ENCODE measurements at regions not wholly inside any gene's neighbourhood (a gene's known extent, or its start where the extent isn't known, plus 50 kb on each side); places are given as distances from the start of the nearest gene placed in this dataset.

- Histone ChIP-seq H3K4me3 (ENCODE audit: low read length in 2 of 2) (no peak overlapping the region), H3K9me3 (ENCODE audit: control insufficient read depth in 2 of 2, low read length in 2 of 2) (no peaks in the 10 kb centered on the region), H3K27ac (ENCODE audit: low read length) (no peak overlapping the region), H3K4me1 (ENCODE audit: control insufficient read depth, insufficient read depth, low read length) (no peaks in the 10 kb centered on the region), H3K9ac (ENCODE audit: low read length in 2 of 2) (no peak overlapping the region), H3K36me3 (ENCODE audit: control insufficient read depth in 2 of 2, insufficient read depth in 2 of 2, low read length in 2 of 2) (no peaks in the 10 kb centered on the region), H3K27me3 (ENCODE audit: control insufficient read depth in 1 of 2, insufficient read depth in 2 of 2, low read length in 2 of 2) (no peaks in the 10 kb centered on the region)
Measured at GRCh38 chr7:114225784-114226183, 188.8 kb upstream of the FOXP2 start.

GRCh38 chr7:114218283-114218682, 196.3 kb upstream of the FOXP2 start:
- H3K27ac ChIP-seq (ENCODE audit: low read length): no peak overlapping the region
- no peaks in the 10 kb centered on the region for H3K9me3 ChIP-seq (ENCODE audit: control insufficient read depth in 2 of 2, low read length in 2 of 2)
- no peak overlapping the region for H3K4me3 ChIP-seq (ENCODE audit: low read length in 2 of 2)
- no peak overlapping the region for H3K9ac ChIP-seq (ENCODE audit: low read length in 2 of 2)
- H3K36me3 ChIP-seq (ENCODE audit: control insufficient read depth in 2 of 2, insufficient read depth in 2 of 2, low read length in 2 of 2): no peaks in the 10 kb centered on the region
- H3K4me1 ChIP-seq (ENCODE audit: control insufficient read depth, insufficient read depth, low read length): no peaks in the 10 kb centered on the region
- no peaks in the 10 kb centered on the region for H3K27me3 ChIP-seq (ENCODE audit: control insufficient read depth in 1 of 2, insufficient read depth in 2 of 2, low read length in 2 of 2)

- no peaks in the 10 kb centered on the region for H3K4me1 ChIP-seq (ENCODE audit: control insufficient read depth, insufficient read depth, low read length)
- no peaks in the 10 kb centered on the region for H3K36me3 ChIP-seq (ENCODE audit: control insufficient read depth in 2 of 2, insufficient read depth in 2 of 2, low read length in 2 of 2)
- no peaks in the 10 kb centered on the region for H3K9me3 ChIP-seq (ENCODE audit: control insufficient read depth in 2 of 2, low read length in 2 of 2)
- H3K4me3 ChIP-seq (ENCODE audit: low read length in 2 of 2): no peak overlapping the region
- no peak overlapping the region for H3K9ac ChIP-seq (ENCODE audit: low read length in 2 of 2)
- no peak overlapping the region for H3K27ac ChIP-seq (ENCODE audit: low read length)
- H3K27me3 ChIP-seq (ENCODE audit: control insufficient read depth in 1 of 2, insufficient read depth in 2 of 2, low read length in 2 of 2): no peaks in the 10 kb centered on the region
Measured at GRCh38 chr7:114217026-114217806, 197.4 kb upstream of the FOXP2 start.

GRCh38 chr7:114214466-114214865, 200.1 kb upstream of the FOXP2 start:
- H3K27ac ChIP-seq (ENCODE audit: low read length): no peak overlapping the region
- H3K9ac ChIP-seq (ENCODE audit: low read length in 2 of 2): no peak overlapping the region
- no peaks in the 10 kb centered on the region for H3K36me3 ChIP-seq (ENCODE audit: control insufficient read depth in 2 of 2, insufficient read depth in 2 of 2, low read length in 2 of 2)
- no peaks in the 10 kb centered on the region for H3K9me3 ChIP-seq (ENCODE audit: control insufficient read depth in 2 of 2, low read length in 2 of 2)
- no peaks in the 10 kb centered on the region for H3K4me1 ChIP-seq (ENCODE audit: control insufficient read depth, insufficient read depth, low read length)
- H3K27me3 ChIP-seq (ENCODE audit: control insufficient read depth in 1 of 2, insufficient read depth in 2 of 2, low read length in 2 of 2): no peaks in the 10 kb centered on the region
- H3K4me3 ChIP-seq (ENCODE audit: low read length in 2 of 2): no peak overlapping the region

- Histone ChIP-seq H3K36me3 (ENCODE audit: control insufficient read depth in 2 of 2, insufficient read depth in 2 of 2, low read length in 2 of 2) (no peaks in the 10 kb centered on the region), H3K27me3 (ENCODE audit: control insufficient read depth in 1 of 2, insufficient read depth in 2 of 2, low read length in 2 of 2) (no peaks in the 10 kb centered on the region), H3K4me1 (ENCODE audit: control insufficient read depth, insufficient read depth, low read length) (no peaks in the 10 kb centered on the region), H3K9ac (ENCODE audit: low read length in 2 of 2) (no peak overlapping the region), H3K4me3 (ENCODE audit: low read length in 2 of 2) (no peak overlapping the region), H3K27ac (ENCODE audit: low read length) (no peak overlapping the region), H3K9me3 (ENCODE audit: control insufficient read depth in 2 of 2, low read length in 2 of 2) (no peaks in the 10 kb centered on the region)
Measured at GRCh38 chr7:114212721-114213429, 201.7 kb upstream of the FOXP2 start.

- H3K27me3 ChIP-seq (ENCODE audit: control insufficient read depth in 1 of 2, insufficient read depth in 2 of 2, low read length in 2 of 2): no peaks in the 10 kb centered on the region
- H3K9me3 ChIP-seq (ENCODE audit: control insufficient read depth in 2 of 2, low read length in 2 of 2): no peaks in the 10 kb centered on the region
- no peaks in the 10 kb centered on the region for H3K36me3 ChIP-seq (ENCODE audit: control insufficient read depth in 2 of 2, insufficient read depth in 2 of 2, low read length in 2 of 2)
- no peak overlapping the region for H3K27ac ChIP-seq (ENCODE audit: low read length)
- H3K4me1 ChIP-seq (ENCODE audit: control insufficient read depth, insufficient read depth, low read length): no peaks in the 10 kb centered on the region
- H3K9ac ChIP-seq (ENCODE audit: low read length in 2 of 2): no peak overlapping the region
- H3K4me3 ChIP-seq (ENCODE audit: low read length in 2 of 2): no peak overlapping the region
Measured at GRCh38 chr7:114209968-114210367, 204.6 kb upstream of the FOXP2 start.

- Histone ChIP-seq H3K4me1 (ENCODE audit: control insufficient read depth, insufficient read depth, low read length) (no peaks in the 10 kb centered on the region), H3K27me3 (ENCODE audit: control insufficient read depth in 1 of 2, insufficient read depth in 2 of 2, low read length in 2 of 2) (no peaks in the 10 kb centered on the region), H3K27ac (ENCODE audit: low read length) (no peak overlapping the region), H3K9me3 (ENCODE audit: control insufficient read depth in 2 of 2, low read length in 2 of 2) (no peaks in the 10 kb centered on the region), H3K4me3 (ENCODE audit: low read length in 2 of 2) (no peak overlapping the region), H3K9ac (ENCODE audit: low read length in 2 of 2) (no peak overlapping the region), H3K36me3 (ENCODE audit: control insufficient read depth in 2 of 2, insufficient read depth in 2 of 2, low read length in 2 of 2) (no peaks in the 10 kb centered on the region)
Measured at GRCh38 chr7:114206688-114207087, 207.9 kb upstream of the FOXP2 start.

- Histone ChIP-seq H3K4me1 (ENCODE audit: control insufficient read depth, insufficient read depth, low read length) (no peaks in the 10 kb centered on the region), H3K4me3 (ENCODE audit: low read length in 2 of 2) (no peak overlapping the region), H3K27ac (ENCODE audit: low read length) (no peak overlapping the region), H3K9ac (ENCODE audit: low read length in 2 of 2) (no peak overlapping the region), H3K9me3 (ENCODE audit: control insufficient read depth in 2 of 2, low read length in 2 of 2) (no peaks in the 10 kb centered on the region), H3K27me3 (ENCODE audit: control insufficient read depth in 1 of 2, insufficient read depth in 2 of 2, low read length in 2 of 2) (no peaks in the 10 kb centered on the region), H3K36me3 (ENCODE audit: control insufficient read depth in 2 of 2, insufficient read depth in 2 of 2, low read length in 2 of 2) (no peaks in the 10 kb centered on the region)
Measured at GRCh38 chr7:114196517-114196916, 218.1 kb upstream of the FOXP2 start.

- Histone ChIP-seq H3K9ac (ENCODE audit: low read length in 2 of 2) (no peak overlapping the region), H3K4me1 (ENCODE audit: control insufficient read depth, insufficient read depth, low read length) (no peaks in the 10 kb centered on the region), H3K36me3 (ENCODE audit: control insufficient read depth in 2 of 2, insufficient read depth in 2 of 2, low read length in 2 of 2) (no peaks in the 10 kb centered on the region), H3K27me3 (ENCODE audit: control insufficient read depth in 1 of 2, insufficient read depth in 2 of 2, low read length in 2 of 2) (no peaks in the 10 kb centered on the region), H3K9me3 (ENCODE audit: control insufficient read depth in 2 of 2, low read length in 2 of 2) (no peaks in the 10 kb centered on the region), H3K27ac (ENCODE audit: low read length) (no peak overlapping the region), H3K4me3 (ENCODE audit: low read length in 2 of 2) (no peak overlapping the region)
Measured at GRCh38 chr7:114190387-114190786, 224.2 kb upstream of the FOXP2 start.

- Histone ChIP-seq H3K4me1 (ENCODE audit: control insufficient read depth, insufficient read depth, low read length) (no peaks in the 10 kb centered on the region), H3K27ac (ENCODE audit: low read length) (no peak overlapping the region), H3K9ac (ENCODE audit: low read length in 2 of 2) (no peak overlapping the region), H3K9me3 (ENCODE audit: control insufficient read depth in 2 of 2, low read length in 2 of 2) (no peaks in the 10 kb centered on the region), H3K27me3 (ENCODE audit: control insufficient read depth in 1 of 2, insufficient read depth in 2 of 2, low read length in 2 of 2) (no peaks in the 10 kb centered on the region), H3K4me3 (ENCODE audit: low read length in 2 of 2) (no peak overlapping the region), H3K36me3 (ENCODE audit: control insufficient read depth in 2 of 2, insufficient read depth in 2 of 2, low read length in 2 of 2) (no peaks in the 10 kb centered on the region)
Measured at GRCh38 chr7:114183311-114184088, 231.1 kb upstream of the FOXP2 start.

Measured in stomach smooth muscle (tissue), 2 donors.